H4 (cell line): ENCODE measurements at regions not wholly inside any gene's neighbourhood (a gene's known extent, or its start where the extent isn't known, plus 50 kb on each side); places are given as distances from the start of the nearest gene placed in this dataset.
"Not testable (repeated sequence)": the region's sequence is repeated elsewhere in the genome, so short reads cannot be mapped to it uniquely, and the experiment has no call there.

ENCODE experiments used
- DNase-seq: peaks from one replicate; pipeline ENCODE4 v3.0.0-alpha.2; 2015; ENCODE audit warnings: low spot score

DNA sequence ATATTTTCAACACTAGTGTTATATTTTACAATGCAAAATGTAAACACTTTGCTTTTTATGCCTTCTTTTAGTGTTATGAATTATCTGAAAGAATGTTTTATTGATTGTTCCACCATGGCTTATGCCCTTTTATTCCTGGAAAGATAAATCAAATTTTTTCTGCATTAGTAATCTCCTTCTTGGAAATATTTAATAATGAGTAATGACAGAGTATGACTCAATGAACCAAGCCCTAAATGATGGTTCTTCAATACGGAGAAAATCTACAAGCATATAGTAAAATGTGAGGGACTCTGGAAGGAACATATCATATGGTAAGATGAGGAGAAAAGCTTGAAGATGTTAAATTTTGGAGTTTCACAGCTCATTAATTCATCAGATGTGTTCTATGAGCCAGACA, 929.6 kb downstream of the C6orf118 start:
- no peak for DNase-seq

- DNase-seq, result no peak
Observed at GRCh38 chr6:164378330-164378729, 931.1 kb downstream of the C6orf118 start.

GRCh38 chr6:164377348-164377918, 932.0 kb downstream of the C6orf118 start:
- DNase-seq, result no peak

- DNase-seq, result no peak
Observed at GRCh38 chr6:164370773-164371172, 938.6 kb downstream of the C6orf118 start.

DNA sequence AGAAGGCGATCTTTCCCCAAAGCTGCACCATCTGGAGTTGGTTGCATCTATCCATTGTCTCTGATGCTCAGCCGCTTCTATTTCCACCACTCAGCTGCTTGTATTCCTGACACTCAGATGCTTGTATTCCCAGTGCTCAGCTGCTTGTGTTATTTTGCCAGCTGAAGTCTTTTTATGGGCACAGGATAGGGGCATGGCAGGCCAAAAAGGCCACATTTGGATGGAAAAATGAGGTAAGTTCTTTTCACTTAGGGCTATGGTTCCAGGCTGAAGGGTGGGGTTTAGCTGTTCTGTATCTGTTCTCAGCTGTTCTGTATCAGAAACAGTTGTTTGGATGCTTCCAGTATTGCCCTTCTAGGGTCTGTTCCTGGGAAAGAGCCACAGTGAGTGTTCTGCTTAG, 944.9 kb downstream of the QKI start:
- no peak for DNase-seq

DNA sequence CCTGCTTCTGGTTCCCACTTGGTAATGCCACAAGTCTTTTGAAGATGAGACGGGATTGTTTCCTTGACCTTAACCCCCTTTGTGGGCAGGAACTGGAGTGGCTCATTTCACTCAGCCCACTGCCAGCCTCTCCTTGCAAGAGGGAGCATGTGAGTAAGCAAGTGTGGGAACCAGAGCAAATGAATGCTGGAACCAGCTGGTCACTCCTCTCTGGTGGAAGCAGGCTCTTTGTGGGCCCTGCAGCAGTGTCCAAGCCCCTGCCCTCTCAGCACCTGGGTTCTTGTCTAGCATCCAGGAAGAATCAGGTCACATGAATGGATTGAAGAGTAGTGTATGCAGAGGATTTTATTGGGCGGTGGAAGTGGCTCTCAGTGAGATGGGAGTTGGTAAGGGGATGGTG, 944.5 kb downstream of the QKI start:
- DNase-seq, result no peak

GRCh38 chr6:164356814-164357213, 942.3 kb downstream of the QKI start:
- DNase-seq, result no peak

DNA sequence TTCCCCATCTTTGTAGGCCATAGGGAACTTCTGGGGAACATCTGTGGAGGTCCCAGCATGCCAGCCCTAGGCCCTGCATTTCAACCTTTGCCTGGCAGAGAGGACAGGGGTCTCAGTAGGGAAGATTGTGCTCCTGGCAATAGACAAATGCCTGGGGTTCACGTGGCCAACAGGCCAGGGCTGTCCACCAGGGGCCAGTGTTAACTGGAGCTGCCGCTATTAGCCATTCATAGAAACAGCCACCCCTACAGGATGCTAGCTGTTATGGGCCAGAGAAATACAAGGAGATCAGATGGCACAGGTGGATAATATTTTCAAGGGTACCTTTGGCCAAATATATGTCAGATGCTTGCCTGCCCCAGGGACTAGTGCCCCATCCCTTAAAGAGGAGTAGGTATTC, 932.9 kb downstream of the QKI start:
- DNase-seq, result no peak

DNA sequence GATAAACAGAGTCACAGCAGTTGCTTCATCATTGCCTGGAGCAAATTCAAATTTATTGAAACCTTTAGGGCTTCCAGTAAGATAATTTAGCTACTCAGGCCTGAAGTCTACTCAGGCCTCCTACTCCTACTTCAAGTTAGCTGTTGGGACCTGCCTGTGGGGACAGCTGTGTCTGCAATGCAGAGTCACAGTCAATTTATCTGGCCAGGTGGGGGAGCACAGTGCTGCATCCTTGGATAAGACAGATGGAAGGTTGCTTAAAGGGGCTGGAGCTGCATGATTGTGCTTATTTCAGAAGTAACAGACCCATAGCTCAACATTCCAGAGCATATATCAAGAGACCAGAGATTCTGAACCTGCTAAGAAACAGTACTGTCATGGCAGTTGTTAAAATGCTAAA, 932.1 kb downstream of the QKI start:
- no peak for DNase-seq

DNA sequence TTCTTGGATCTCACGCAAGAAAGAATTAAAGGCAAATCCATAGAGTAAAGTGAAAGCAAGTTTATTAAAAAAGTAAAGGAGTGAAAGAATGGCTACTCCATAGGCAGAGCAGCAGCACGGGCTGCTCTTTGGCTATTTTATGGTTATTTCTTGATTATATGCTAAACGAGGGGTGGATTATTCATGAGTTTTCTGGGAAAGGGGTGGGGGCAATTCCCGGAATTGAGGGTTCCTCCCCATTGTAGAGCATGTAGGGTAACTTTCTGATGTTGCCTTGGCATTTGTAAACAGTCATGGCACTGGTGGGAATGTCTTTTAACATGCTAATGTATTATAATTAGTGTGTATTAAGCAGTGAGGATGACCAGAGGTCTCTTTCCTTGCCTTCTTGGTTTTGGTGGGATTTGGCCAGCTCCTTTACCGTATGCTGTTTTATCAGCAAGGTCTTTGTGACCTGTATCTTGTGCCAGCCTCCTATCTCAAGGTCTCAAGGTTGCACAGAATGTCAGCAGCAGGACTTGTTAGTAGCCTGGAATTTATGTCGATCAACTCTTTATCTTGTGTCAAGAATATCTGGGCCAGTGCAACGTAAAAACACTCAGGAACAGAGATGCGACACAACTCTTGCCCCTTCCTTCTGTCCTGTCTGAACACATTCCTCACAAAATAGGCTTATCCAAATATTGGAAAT, 931.4 kb downstream of the QKI start:
- DNase-seq, result no peak

GRCh38 chr6:164345327-164345726, 930.8 kb downstream of the QKI start:
- DNase-seq, result no peak

GRCh38 chr6:164344801-164345291, 930.3 kb downstream of the QKI start:
- DNase-seq, result no peak

DNA sequence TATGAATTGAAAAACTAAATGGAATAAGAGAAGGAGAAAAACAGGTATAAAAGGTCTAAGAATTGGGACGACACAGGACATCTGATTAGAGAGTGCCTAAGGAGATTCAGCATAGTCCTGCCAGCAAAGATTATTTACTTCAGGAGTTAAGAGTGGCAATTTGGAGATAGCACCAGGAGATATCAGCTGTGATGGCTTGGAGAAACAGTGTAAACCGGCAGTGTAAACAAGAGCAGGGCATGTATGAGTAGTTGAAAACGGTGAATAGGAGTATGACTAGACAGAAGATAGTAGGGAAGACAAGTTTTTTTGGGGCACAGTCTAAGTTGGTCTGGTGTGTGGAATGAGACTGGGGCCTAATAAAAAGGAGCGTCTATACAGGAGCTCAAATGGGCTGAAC, 924.9 kb downstream of the QKI start:
- DNase-seq, result not testable (repeated sequence)

DNA sequence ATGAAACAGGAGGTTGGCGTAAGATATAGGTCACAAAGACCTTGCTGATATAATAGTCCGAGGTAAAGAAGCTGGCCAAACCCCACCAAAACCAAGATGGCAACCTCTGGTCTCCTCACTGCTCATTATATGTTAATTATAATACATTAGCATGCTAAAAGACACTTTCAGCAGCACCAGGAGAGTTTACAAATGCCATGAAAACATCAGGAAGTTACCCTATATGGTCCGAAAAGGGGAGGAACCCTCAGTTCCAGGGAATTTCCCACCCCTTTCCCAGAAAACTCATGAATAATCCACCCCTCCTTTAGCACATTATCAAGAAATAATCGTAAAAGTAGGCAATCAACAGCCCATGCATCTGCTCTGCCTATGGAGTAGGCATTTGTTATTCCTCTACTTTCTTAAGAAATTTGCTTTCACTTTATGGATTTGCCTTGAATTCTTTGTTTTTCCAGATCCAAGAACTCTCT, 923.4 kb downstream of the QKI start:
- DNase-seq, result no peak

GRCh38 chr6:164337024-164337924, 922.8 kb downstream of the QKI start:
- no peak for DNase-seq

DNA sequence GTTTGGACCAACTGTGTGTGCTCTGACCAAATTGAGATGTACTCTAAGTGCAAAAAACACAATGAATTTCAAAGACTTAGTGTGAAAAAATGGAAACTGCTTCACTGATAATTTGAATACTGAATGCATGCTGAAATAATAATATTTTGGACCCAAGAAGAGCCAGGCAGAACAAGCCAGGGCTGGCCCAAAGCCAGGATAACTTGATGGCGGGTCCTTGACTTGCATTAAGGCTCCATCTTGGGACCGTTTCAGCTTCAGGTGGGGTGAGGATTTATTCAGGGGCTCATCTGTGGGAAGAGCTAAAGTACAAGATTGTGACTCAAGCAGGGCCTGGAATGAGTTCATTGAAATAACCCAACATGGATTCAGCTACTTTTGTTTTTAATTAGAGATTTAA, 921.9 kb downstream of the QKI start:
- DNase-seq, result no peak

- DNase-seq, result no peak
Observed at GRCh38 chr6:164331026-164331425, 916.5 kb downstream of the QKI start.

GRCh38 chr6:164325168-164325567, 910.6 kb downstream of the QKI start:
- no peak for DNase-seq

DNA sequence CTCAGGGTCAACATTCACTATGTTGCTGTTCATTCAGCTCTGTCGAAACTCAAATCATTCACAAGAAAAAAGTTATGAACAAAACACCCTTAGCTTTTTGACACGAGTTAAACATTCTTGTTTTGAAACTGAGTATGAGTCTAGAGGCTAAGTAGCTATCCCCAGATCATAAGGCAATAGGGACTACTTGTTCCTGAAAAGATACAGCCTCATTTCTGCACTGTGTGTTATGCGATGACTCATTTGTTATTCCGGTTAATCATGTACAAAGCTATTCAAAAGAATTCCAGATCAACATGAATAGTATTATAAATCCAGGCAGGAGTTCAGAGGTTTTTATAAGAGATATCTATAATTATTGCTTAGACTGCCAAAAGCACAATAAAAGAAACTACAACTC, 908.0 kb downstream of the QKI start:
- DNase-seq, result no peak

- DNase-seq, result no peak
Observed at GRCh38 chr6:164321297-164321696, 906.8 kb downstream of the QKI start.

GRCh38 chr6:164315376-164315775, 900.9 kb downstream of the QKI start:
- DNase-seq, result no peak

- DNase-seq, result no peak
Observed at GRCh38 chr6:164308339-164308738, 893.8 kb downstream of the QKI start.
